Esophagus (tissue), 2 donors: ENCODE measurements at regions not wholly inside any gene's neighbourhood (a gene's known extent, or its start where the extent isn't known, plus 50 kb on each side); places are given as distances from the start of the nearest gene placed in this dataset.
"Not testable (repeated sequence)": the region's sequence is repeated elsewhere in the genome, so short reads cannot be mapped to it uniquely, and the experiment has no call there.

Experiments
- H3K27ac ChIP-seq, 2 donors: one replicate each; pipeline ENCODE4 v1.5.1; 2013; ENCODE audit warnings: low read depth in 2 of 2, mild to moderate bottlenecking in 2 of 2, inconsistent platforms in 1 of 2, low read length in 1 of 2, moderate library complexity in 1 of 2
- H3K27me3 ChIP-seq, 2 donors: one replicate each; pipeline ENCODE4 v1.6.1; 2013; ENCODE audit warnings: low read length in 2 of 2, control low read depth in 1 of 2, mild to moderate bottlenecking in 1 of 2; ENCODE audit not compliant: insufficient read depth in 2 of 2, control insufficient read depth in 1 of 2
- H3K36me3 ChIP-seq, 2 donors: one replicate each; pipeline ENCODE4 v1.6.1; 2013; ENCODE audit warnings: low read length in 1 of 2; ENCODE audit not compliant: control insufficient read depth in 2 of 2, insufficient read depth in 2 of 2
- H3K4me1 ChIP-seq, 2 donors: one replicate each; pipeline ENCODE4 v1.6.1; 2013; ENCODE audit warnings: low read length in 1 of 2; ENCODE audit not compliant: control insufficient read depth in 2 of 2, insufficient read depth in 2 of 2
- H3K4me3 ChIP-seq, 2 donors: one replicate each; pipeline ENCODE4 v1.5.1; 2013; ENCODE audit warnings: low read length in 2 of 2, mild to moderate bottlenecking in 2 of 2, low read depth in 1 of 2, moderate library complexity in 1 of 2
- H3K9me3 ChIP-seq, 2 donors: one replicate each; pipeline ENCODE4 v1.6.1; 2013; ENCODE audit warnings: mild to moderate bottlenecking in 2 of 2, low read depth in 1 of 2, low read length in 1 of 2, moderate library complexity in 1 of 2; ENCODE audit not compliant: control insufficient read depth in 2 of 2, insufficient read depth in 1 of 2
- WGBS, 2 donors: extraction: QIAGEN DNeasy Blood & Tissue Kit; methylation state at CpG; one replicate each; pipeline ENCODE4 v1.1.7; 2013; 5-methylcytosine and 5-hydroxymethylcytosine counted together
- donor health status: healthy with polysubstance abuse.
- donor health status: Bipolar disorder and iron deficiency.

GRCh38 chr2:215889240-215889969 is 123.9 kb downstream of the MREG start:
- H3K27ac ChIP-seq, H3K27me3 ChIP-seq, H3K4me1 ChIP-seq, H3K36me3 ChIP-seq, H3K9me3 ChIP-seq, H3K4me3 ChIP-seq: not testable (repeated sequence)
- WGBS, 2 donors, result 80 to 87% methylated on average over 4 of the region's 4 CpGs

- no peaks in the 10 kb centered on the region for H3K9me3 ChIP-seq
- 35 to 42% methylated on average over 2 of the region's 2 CpGs for WGBS, 2 donors
- H3K4me3 ChIP-seq, result no peak overlapping the region
These were observed 124.7 kb downstream of the MREG start for GRCh38 chr2:215888680-215889079.

GRCh38 chr2:215887303-215887702 is 126.0 kb downstream of the MREG start:
- Histone ChIP-seq H3K36me3 (no peaks in the 10 kb centered on the region), H3K27ac (no peak overlapping the region), H3K4me3 (no peak overlapping the region), H3K9me3 (no peaks in the 10 kb centered on the region), H3K27me3 (no peaks in the 10 kb centered on the region), H3K4me1 (no peaks in the 10 kb centered on the region)
- WGBS, 2 donors, result 46 to 65% methylated on average over 2 of the region's 2 CpGs

More at GRCh38 chr2:215888680-215889079, 124.7 kb downstream of the MREG start:
- no peaks in the 10 kb centered on the region for H3K4me1 ChIP-seq
- H3K36me3 ChIP-seq, result no peaks in the 10 kb centered on the region
- H3K27ac ChIP-seq, result no peak overlapping the region
- no peaks in the 10 kb centered on the region for H3K27me3 ChIP-seq

GRCh38 chr2:215886022-215886421 is 127.3 kb downstream of the MREG start:
- Histone ChIP-seq H3K4me3 (no peak overlapping the region), H3K9me3 (no peaks in the 10 kb centered on the region), H3K4me1 (no peaks in the 10 kb centered on the region), H3K27ac (no peak overlapping the region), H3K27me3 (no peaks in the 10 kb centered on the region), H3K36me3 (no peaks in the 10 kb centered on the region)
- 93 to 94% methylated on average over 7 of the region's 7 CpGs for WGBS, 2 donors

GRCh38 chr2:215885536-215885935 is 127.8 kb downstream of the MREG start:
- Histone ChIP-seq H3K4me1 (no peaks in the 10 kb centered on the region), H3K27me3 (no peaks in the 10 kb centered on the region), H3K9me3 (no peaks in the 10 kb centered on the region), H3K4me3 (no peak overlapping the region), H3K36me3 (no peaks in the 10 kb centered on the region), H3K27ac (no peak overlapping the region)
- WGBS, 2 donors, result 41 to 52% methylated on average over 2 of the region's 2 CpGs

- Histone ChIP-seq H3K36me3 (no peaks in the 10 kb centered on the region), H3K27me3 (no peaks in the 10 kb centered on the region), H3K9me3 (no peaks in the 10 kb centered on the region), H3K4me1 (no peaks in the 10 kb centered on the region), H3K4me3 (no peak overlapping the region), H3K27ac (no peak overlapping the region)
- WGBS, 2 donors, result 55 to 60% methylated on average over 4 of the region's 4 CpGs
These were observed 128.8 kb downstream of the MREG start for GRCh38 chr2:215884451-215885087.

GRCh38 chr2:215883799-215884198 is 129.6 kb downstream of the MREG start:
- Histone ChIP-seq H3K27me3 (no peaks in the 10 kb centered on the region), H3K36me3 (no peaks in the 10 kb centered on the region), H3K9me3 (no peaks in the 10 kb centered on the region), H3K4me3 (no peak overlapping the region), H3K27ac (no peak overlapping the region), H3K4me1 (no peaks in the 10 kb centered on the region)

GRCh38 chr2:215882689-215883088 is 130.7 kb downstream of the MREG start:
- 38 to 41% methylated on average over 2 of the region's 2 CpGs for WGBS, 2 donors
- Histone ChIP-seq H3K27me3 (no peaks in the 10 kb centered on the region), H3K9me3 (no peaks in the 10 kb centered on the region), H3K4me3 (no peak overlapping the region), H3K4me1 (no peaks in the 10 kb centered on the region), H3K36me3 (no peaks in the 10 kb centered on the region), H3K27ac (no peak overlapping the region)

GRCh38 chr2:215881582-215881981 is 131.8 kb downstream of the MREG start:
- 56 to 71% methylated on average over 2 of the region's 2 CpGs for WGBS, 2 donors
- no peak overlapping the region for H3K4me3 ChIP-seq
- H3K4me1 ChIP-seq, result no peaks in the 10 kb centered on the region
- no peaks in the 10 kb centered on the region for H3K27me3 ChIP-seq
- peaks cover 0 to 2% of the 10 kb centered on the region in 2 donors for H3K9me3 ChIP-seq
- no peak overlapping the region for H3K27ac ChIP-seq
- H3K36me3 ChIP-seq, result no peaks in the 10 kb centered on the region

- H3K27ac ChIP-seq, result no peak overlapping the region
- H3K9me3 ChIP-seq, result peaks cover 0 to 2% of the 10 kb centered on the region in 2 donors
- 74 to 76% methylated on average over 4 of the region's 4 CpGs for WGBS, 2 donors
- H3K27me3 ChIP-seq, result no peaks in the 10 kb centered on the region
- no peak overlapping the region for H3K4me3 ChIP-seq
- H3K36me3 ChIP-seq, result no peaks in the 10 kb centered on the region
- no peaks in the 10 kb centered on the region for H3K4me1 ChIP-seq
These were observed 132.4 kb downstream of the MREG start for GRCh38 chr2:215880970-215881369.
